Activated B cell treated with CpG ODN at 0.5 μM for 24 hours (primary cell): ENCODE measurements at regions not wholly inside any gene's neighbourhood (a gene's known extent, or its start where the extent isn't known, plus 50 kb on each side); places are given as distances from the start of the nearest gene placed in this dataset.

ENCODE experiments used
- ATAC-seq: fragments of 200-7000 bp; cut with Tn5 transposase; one replicate; pipeline ENCODE4 v1.10.0; 2021; ENCODE audit warnings: low read depth, mild to moderate bottlenecking, moderate library complexity
- CTCF ChIA-PET: fragments of 350-600 bp; sonication (Branson Sonifier 250); formaldehyde crosslinking; loops from one replicate; lab custom pipeline; 2021; ENCODE audit warnings: antibody characterized with exemption; lab: Charles Lee
- POLR2A ChIA-PET: fragments of 350-600 bp; sonication (Branson Sonifier 250); formaldehyde crosslinking; loops from one replicate; lab custom pipeline; 2021; ENCODE audit warnings: antibody characterized with exemption; lab: Charles Lee
- DNase-seq: peaks from one replicate; pipeline ENCODE4 v3.0.0; 2022
- H3K27ac Mint-ChIP-seq: one replicate; pipeline ENCODE4 v1.8.0; 2020; ENCODE audit warnings: mixed read lengths
- H3K27me3 Mint-ChIP-seq: one replicate; pipeline ENCODE4 v1.8.0; 2021; ENCODE audit warnings: mixed read lengths
- H3K36me3 Mint-ChIP-seq: one replicate; pipeline ENCODE4 v1.8.0; 2021; ENCODE audit warnings: low read depth, mixed read lengths
- H3K4me1 Mint-ChIP-seq: one replicate; pipeline ENCODE4 v1.8.0; 2021; ENCODE audit warnings: mixed read lengths
- H3K4me3 Mint-ChIP-seq: one replicate; pipeline ENCODE4 v1.8.0; 2020; ENCODE audit warnings: mild to moderate bottlenecking, mixed read lengths
- H3K9me3 Mint-ChIP-seq: one replicate; pipeline ENCODE4 v1.8.0; 2020; ENCODE audit warnings: mixed read lengths
- CTCF ChIP-seq: fragments of 200-600 bp; IDR thresholded peaks from one replicate; pipeline ENCODE4 v1.8.0; 2022; ENCODE audit warnings: antibody characterized with exemption, mild to moderate bottlenecking
- intact Hi-C: fragments of 100-400 bp; cut with micrococcal nuclease; formaldehyde crosslinking; loops from one replicate; pipeline ENCODE4 v1.15.1; 2024

GRCh38 chr4:179124419-179124818 lies 1682.2 kb upstream of the AGA start:
- no peak for TF ChIP-seq CTCF
- DNase-seq (no peak), ATAC-seq (no peak)
- Mint-ChIP-seq H3K4me1 (no peaks in the 10 kb centered on the region), H3K27ac (no peak overlapping the region), H3K27me3 (no peaks in the 10 kb centered on the region), H3K4me3 (no peak overlapping the region), H3K9me3 (peaks cover 7% of the 10 kb centered on the region), H3K36me3 (no peaks in the 10 kb centered on the region)
- POLR2A ChIA-PET = no interaction called here
- intact Hi-C loops = no loop called here
- CTCF ChIA-PET = no interaction called here

- ATAC-seq (no peak), DNase-seq (no peak)
- ChIA-PET CTCF (no interaction called here), POLR2A (no interaction called here)
- intact Hi-C loops = no loop called here
- Mint-ChIP-seq H3K4me3 (no peak overlapping the region), H3K4me1 (no peaks in the 10 kb centered on the region), H3K36me3 (no peaks in the 10 kb centered on the region), H3K9me3 (peaks cover 8% of the 10 kb centered on the region), H3K27me3 (no peaks in the 10 kb centered on the region), H3K27ac (no peak overlapping the region)
- TF ChIP-seq CTCF = no peak
Measured at GRCh38 chr4:179124957-179125356, 1682.7 kb upstream of the AGA start.

GRCh38 chr4:179125870-179126269 lies 1683.6 kb upstream of the AGA start:
- H3K36me3 Mint-ChIP-seq = no peaks in the 10 kb centered on the region
- ChIA-PET POLR2A (no interaction called here), CTCF (no interaction called here)
- ATAC-seq (no peak), DNase-seq (no peak)
- H3K4me1 Mint-ChIP-seq = no peaks in the 10 kb centered on the region
- no peak overlapping the region for H3K27ac Mint-ChIP-seq
- intact Hi-C loops = no loop called here
- no peaks in the 10 kb centered on the region for H3K27me3 Mint-ChIP-seq
- H3K9me3 Mint-ChIP-seq = peaks cover 6% of the 10 kb centered on the region
- no peak overlapping the region for H3K4me3 Mint-ChIP-seq
- no peak for TF ChIP-seq CTCF

- Mint-ChIP-seq H3K9me3 (peaks cover 6% of the 10 kb centered on the region), H3K4me3 (no peak overlapping the region), H3K4me1 (no peaks in the 10 kb centered on the region), H3K27me3 (no peaks in the 10 kb centered on the region), H3K36me3 (no peaks in the 10 kb centered on the region), H3K27ac (no peak overlapping the region)
- ChIA-PET CTCF (no interaction called here), POLR2A (no interaction called here)
- ATAC-seq = no peak
- TF ChIP-seq CTCF = no peak
- intact Hi-C loops = no loop called here
- DNase-seq = no peak
Measured at GRCh38 chr4:179128299-179128698, 1686.1 kb upstream of the AGA start.

GRCh38 chr4:179130122-179130714 lies 1688.0 kb upstream of the AGA start:
- H3K36me3 Mint-ChIP-seq = no peaks in the 10 kb centered on the region
- H3K27ac Mint-ChIP-seq = no peak overlapping the region
- POLR2A ChIA-PET = no interaction called here
- H3K4me1 Mint-ChIP-seq = no peaks in the 10 kb centered on the region
- H3K4me3 Mint-ChIP-seq = no peak overlapping the region
- DNase-seq = no peak
- intact Hi-C loops = no loop called here
- no peaks in the 10 kb centered on the region for H3K27me3 Mint-ChIP-seq
- TF ChIP-seq CTCF = no peak
- peaks cover 2% of the 10 kb centered on the region for H3K9me3 Mint-ChIP-seq
- ATAC-seq = no peak
- CTCF ChIA-PET = no interaction called here
